HG03565 (cell line): ENCODE measurements at regions not wholly inside any gene's neighbourhood (a gene's known extent, or its start where the extent isn't known, plus 50 kb on each side); places are given as distances from the start of the nearest gene placed in this dataset.

Experiments
- ATAC-seq: cut with Tn5 transposase; IDR thresholded peaks from one replicate; pipeline ENCODE4 v1.9.1; 2021; ENCODE audit warnings: mild to moderate bottlenecking, moderate library complexity; ENCODE audit not compliant: unreplicated experiment

GRCh38 chr2:23171108-23171507, 213.9 kb upstream of the KLHL29 start:
- no peak for ATAC-seq

GRCh38 chr2:23178396-23178795, 206.6 kb upstream of the KLHL29 start:
- ATAC-seq, result no peak

GRCh38 chr2:23183733-23184132, 201.2 kb upstream of the KLHL29 start:
- no peak for ATAC-seq

GRCh38 chr2:23198316-23199114, 186.5 kb upstream of the KLHL29 start:
- ATAC-seq, result no peak

- no peak for ATAC-seq
Measured at GRCh38 chr2:23199115-23199918, 185.7 kb upstream of the KLHL29 start.

- no peak for ATAC-seq
Measured at GRCh38 chr2:23200068-23200786, 184.8 kb upstream of the KLHL29 start.

GRCh38 chr2:23200787-23201114, 184.2 kb upstream of the KLHL29 start:
- ATAC-seq, result no peak

- ATAC-seq, result no peak
Measured at GRCh38 chr2:23203383-23203782, 181.6 kb upstream of the KLHL29 start.

- ATAC-seq, result no peak
Measured at GRCh38 chr2:23204685-23205242, 180.2 kb upstream of the KLHL29 start.

- no peak for ATAC-seq
Measured at GRCh38 chr2:23206650-23207049, 178.3 kb upstream of the KLHL29 start.

GRCh38 chr2:23207871-23208270, 177.1 kb upstream of the KLHL29 start:
- ATAC-seq, result no peak

- ATAC-seq, result no peak
Measured at GRCh38 chr2:23208339-23208738, 176.6 kb upstream of the KLHL29 start.

GRCh38 chr2:23209059-23209458, 175.9 kb upstream of the KLHL29 start:
- ATAC-seq, result no peak

- ATAC-seq, result no peak
Measured at GRCh38 chr2:23211987-23212583, 172.9 kb upstream of the KLHL29 start.

- ATAC-seq, result no peak
Measured at GRCh38 chr2:23213196-23213595, 171.8 kb upstream of the KLHL29 start.

- ATAC-seq, result no peak
Measured at GRCh38 chr2:23215016-23215415, 170.0 kb upstream of the KLHL29 start.

GRCh38 chr2:23219666-23220065, 165.3 kb upstream of the KLHL29 start:
- no peak for ATAC-seq

GRCh38 chr2:23220513-23221094, 164.4 kb upstream of the KLHL29 start:
- no peak for ATAC-seq

GRCh38 chr2:23221236-23221635, 163.7 kb upstream of the KLHL29 start:
- no peak for ATAC-seq

GRCh38 chr2:23221901-23222300, 163.1 kb upstream of the KLHL29 start:
- no peak for ATAC-seq

GRCh38 chr2:23230885-23231284, 154.1 kb upstream of the KLHL29 start:
- ATAC-seq, result no peak
